HG02885 (cell line): ENCODE measurements at regions not wholly inside any gene's neighbourhood (a gene's known extent, or its start where the extent isn't known, plus 50 kb on each side); places are given as distances from the start of the nearest gene placed in this dataset.
"Not testable (repeated sequence)": the region's sequence is repeated elsewhere in the genome, so short reads cannot be mapped to it uniquely, and the experiment has no call there.

ENCODE experiments used
- ATAC-seq: cut with Tn5 transposase; IDR thresholded peaks from one replicate; pipeline ENCODE4 v1.9.1; 2021; ENCODE audit warnings: mild to moderate bottlenecking; ENCODE audit not compliant: unreplicated experiment, poor library complexity

- ATAC-seq = no peak
Measured at GRCh38 chrX:136975684-136976470, 57.9 kb downstream of the GPR101 start.

- ATAC-seq = no peak
Measured at GRCh38 chrX:136967966-136968365, 65.8 kb downstream of the GPR101 start.

- peak; percentile 64 for ATAC-seq
Measured at GRCh38 chrX:136963973-136964372, 69.8 kb downstream of the GPR101 start.

GRCh38 chrX:136961594-136962135 is 72.1 kb downstream of the GPR101 start:
- ATAC-seq = no peak

- no peak for ATAC-seq
Measured at GRCh38 chrX:136954930-136955329, 74.4 kb upstream of the RBMX start.

- peak; percentile 87 for ATAC-seq
Measured at GRCh38 chrX:136953867-136954787, 73.6 kb upstream of the RBMX start.

GRCh38 chrX:136950211-136950610 is 69.7 kb upstream of the RBMX start:
- no peak for ATAC-seq

- no peak for ATAC-seq
Measured at GRCh38 chrX:136941396-136942337, 61.1 kb upstream of the RBMX start.

- no peak for ATAC-seq
Measured at GRCh38 chrX:136936183-136936549, 55.6 kb upstream of the RBMX start.

- not testable (repeated sequence) for ATAC-seq
Measured at GRCh38 chrX:136935533-136936182, 55.1 kb upstream of the RBMX start.

GRCh38 chrX:136934652-136935051 is 54.1 kb upstream of the RBMX start:
- ATAC-seq = peak; percentile 66

GRCh38 chrX:136933611-136934145 is 53.2 kb upstream of the RBMX start:
- ATAC-seq = no peak

GRCh38 chrX:136931661-136932060 is 51.1 kb upstream of the RBMX start:
- no peak for ATAC-seq
